MM.1S (cell line): ENCODE measurements at regions not wholly inside any gene's neighbourhood (a gene's known extent, or its start where the extent isn't known, plus 50 kb on each side); places are given as distances from the start of the nearest gene placed in this dataset.

Experiments
- DNase-seq: peaks from one replicate; pipeline ENCODE4 v3.0.0-alpha.2; 2015
- H2AFZ ChIP-seq: fragments of 300-600 bp; sonication (generic); 2 replicates; pipeline ENCODE4 v1.6.0; 2016; ENCODE audit warnings: antibody characterized with exemption, low read length
- H3F3A ChIP-seq: fragments of 300-600 bp; sonication (generic); 2 replicates; pipeline ENCODE4 v1.6.1; 2016; ENCODE audit warnings: mild to moderate bottlenecking, antibody characterized with exemption, low read length, moderate library complexity, mixed read lengths; ENCODE audit not compliant: insufficient read depth
- H3K27ac ChIP-seq: fragments of 300-600 bp; sonication (generic); 2 replicates; pipeline ENCODE4 v1.5.1; 2016; ENCODE audit warnings: mild to moderate bottlenecking, low read length
- H3K27me3 ChIP-seq: fragments of 300-600 bp; sonication (generic); replicated peaks from 2 replicates; pipeline ENCODE4 v1.6.0; 2016; ENCODE audit warnings: low read length; ENCODE audit not compliant: insufficient read depth
- H3K36me3 ChIP-seq: fragments of 300-600 bp; sonication (generic); replicated peaks from 2 replicates; pipeline ENCODE4 v1.6.1; 2016; ENCODE audit warnings: mild to moderate bottlenecking, low read length, mixed read lengths; ENCODE audit not compliant: insufficient read depth
- H3K4me1 ChIP-seq: fragments of 300-600 bp; sonication (generic); 2 replicates; pipeline ENCODE4 v1.6.1; 2016; ENCODE audit warnings: low read length, mixed read lengths
- H3K4me2 ChIP-seq: fragments of 300-600 bp; sonication (generic); 2 replicates; pipeline ENCODE4 v1.6.0; 2016; ENCODE audit warnings: low read depth, low read length
- H3K4me3 ChIP-seq: fragments of 300-600 bp; sonication (generic); 2 replicates; pipeline ENCODE4 v1.5.1; 2016; ENCODE audit warnings: low read length, mixed read lengths
- H3K79me2 ChIP-seq: fragments of 300-600 bp; sonication (generic); 2 replicates; pipeline ENCODE4 v1.6.1; 2016; ENCODE audit warnings: mixed run types, low read length, mixed read lengths
- H3K9ac ChIP-seq: fragments of 300-600 bp; sonication (generic); 2 replicates; pipeline ENCODE4 v1.6.1; 2016; ENCODE audit warnings: low read length, mixed read lengths
- H3K9me2 ChIP-seq: fragments of 300-600 bp; sonication (generic); replicated peaks from 2 replicates; pipeline ENCODE4 v1.6.1; 2016; ENCODE audit warnings: mild to moderate bottlenecking, low read length, mixed read lengths; ENCODE audit not compliant: insufficient read depth
- H3K9me3 ChIP-seq: fragments of 300-600 bp; sonication (generic); replicated peaks from 2 replicates; pipeline ENCODE4 v1.6.1; 2016; ENCODE audit warnings: mild to moderate bottlenecking, low read length, mixed read lengths; ENCODE audit not compliant: insufficient read depth
- H4K20me1 ChIP-seq: fragments of 300-600 bp; sonication (generic); 2 replicates; pipeline ENCODE4 v1.6.1; 2016; ENCODE audit warnings: mild to moderate bottlenecking, low read length, moderate library complexity, mixed read lengths; ENCODE audit not compliant: insufficient read depth
- CTCF ChIP-seq: fragments of 300-600 bp; sonication (generic); IDR thresholded peaks from 2 replicates; pipeline ENCODE4 v1.5.1; 2016; ENCODE audit warnings: antibody characterized with exemption, low read length, mixed read lengths
- EZH2 ChIP-seq: fragments of 300-600 bp; sonication (generic); optimal IDR thresholded peaks from 2 replicates; pipeline ENCODE3; 2017; ENCODE audit warnings: low read depth, mild to moderate bottlenecking, antibody characterized with exemption, low read length, mixed read lengths
- EZH2phosphoT487 ChIP-seq: fragments of 300-600 bp; sonication (generic); IDR thresholded peaks from 2 replicates; pipeline ENCODE4 v1.6.1; 2018; ENCODE audit warnings: antibody characterized with exemption, low read length

DNA sequence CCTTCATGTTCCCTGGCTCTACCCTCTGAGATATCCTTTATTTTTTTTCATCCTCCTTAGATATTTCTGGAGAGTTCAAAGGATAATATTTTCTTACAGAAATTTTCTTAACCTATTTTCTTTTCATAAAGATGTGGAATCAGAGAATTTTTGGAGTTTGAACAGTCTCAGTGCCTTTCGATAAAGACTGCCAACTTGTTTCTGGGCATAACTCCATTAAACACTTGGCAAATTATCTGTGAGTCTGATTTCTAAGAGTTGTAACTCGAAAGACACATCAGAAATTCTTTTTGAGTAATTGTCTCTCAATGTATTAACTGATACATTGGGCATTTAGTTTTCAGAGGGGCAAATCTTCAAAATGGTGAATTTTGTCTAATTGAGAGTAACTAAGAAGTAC, 1255.6 kb downstream of the NCAM2 start:
- Histone ChIP-seq H3K9ac (no peak overlapping the region), H3K4me2 (no peak overlapping the region), H3F3A (no peaks in the 10 kb centered on the region), H3K4me3 (no peak overlapping the region), H3K4me1 (no peaks in the 10 kb centered on the region), H4K20me1 (no peaks in the 10 kb centered on the region), H3K27ac (no peak overlapping the region), H3K79me2 (no peaks in the 10 kb centered on the region), H3K9me2 (no peaks in the 10 kb centered on the region), H3K27me3 (no peaks in the 10 kb centered on the region), H3K36me3 (no peaks in the 10 kb centered on the region), H3K9me3 (no peaks in the 10 kb centered on the region), H2AFZ (no peak overlapping the region)
- TF ChIP-seq CTCF (no peak), EZH2 (no peak), EZH2phosphoT487 (no peak)
- no peak for DNase-seq

DNA sequence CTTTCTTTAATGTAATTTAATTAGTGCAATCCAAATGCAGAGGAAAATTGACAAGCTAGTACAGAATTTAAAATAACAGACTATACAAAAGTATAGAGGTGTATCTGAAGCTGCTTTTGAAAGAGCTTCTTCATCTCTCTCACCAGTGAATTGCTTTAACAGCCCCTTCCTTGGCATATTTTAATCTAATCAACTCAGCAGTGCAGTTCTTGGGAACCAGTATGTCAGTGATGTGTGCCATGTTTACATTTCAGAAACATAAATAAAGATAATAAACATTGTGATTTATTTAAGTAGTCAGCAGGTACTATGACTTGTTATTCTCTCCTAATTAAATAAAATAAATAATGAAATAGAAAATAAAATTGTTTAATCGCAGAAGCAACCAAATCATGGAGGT, 1260.6 kb downstream of the NCAM2 start:
- TF ChIP-seq CTCF: no peak
- H3K9me3 ChIP-seq: no peaks in the 10 kb centered on the region
- no peaks in the 10 kb centered on the region for H3K9me2 ChIP-seq
- no peaks in the 10 kb centered on the region for H3K79me2 ChIP-seq
- H3K4me3 ChIP-seq: no peak overlapping the region
- H3K27ac ChIP-seq: no peak overlapping the region
- H3K36me3 ChIP-seq: no peaks in the 10 kb centered on the region
- no peaks in the 10 kb centered on the region for H3K4me1 ChIP-seq
- H3F3A ChIP-seq: no peaks in the 10 kb centered on the region
- no peaks in the 10 kb centered on the region for H4K20me1 ChIP-seq
- H3K4me2 ChIP-seq: no peak overlapping the region
- no peaks in the 10 kb centered on the region for H3K27me3 ChIP-seq
- no peak overlapping the region for H3K9ac ChIP-seq
- no peak overlapping the region for H2AFZ ChIP-seq
- DNase-seq: no peak

GRCh38 chr21:22260274-22260673, 1262.1 kb downstream of the NCAM2 start:
- Histone ChIP-seq H3K9me3 (no peaks in the 10 kb centered on the region), H3K4me2 (no peak overlapping the region), H3K27me3 (no peaks in the 10 kb centered on the region)

More at GRCh38 chr21:22260274-22260673, 1262.1 kb downstream of the NCAM2 start:
- Histone ChIP-seq H3K36me3 (no peaks in the 10 kb centered on the region), H3K27ac (no peak overlapping the region), H3K4me3 (no peak overlapping the region), H3K79me2 (no peaks in the 10 kb centered on the region), H3K9ac (no peak overlapping the region), H3K4me1 (no peaks in the 10 kb centered on the region), H3F3A (no peaks in the 10 kb centered on the region), H3K9me2 (no peaks in the 10 kb centered on the region), H4K20me1 (no peaks in the 10 kb centered on the region), H2AFZ (no peak overlapping the region)
- no peak for TF ChIP-seq EZH2phosphoT487
- TF ChIP-seq CTCF: no peak
- no peak for TF ChIP-seq EZH2
- DNase-seq: no peak
